ENCODE measurements at regions not wholly inside any gene's neighbourhood (a gene's known extent, or its start where the extent isn't known, plus 50 kb on each side); places are given as distances from the start of the nearest gene placed in this dataset.

DNA sequence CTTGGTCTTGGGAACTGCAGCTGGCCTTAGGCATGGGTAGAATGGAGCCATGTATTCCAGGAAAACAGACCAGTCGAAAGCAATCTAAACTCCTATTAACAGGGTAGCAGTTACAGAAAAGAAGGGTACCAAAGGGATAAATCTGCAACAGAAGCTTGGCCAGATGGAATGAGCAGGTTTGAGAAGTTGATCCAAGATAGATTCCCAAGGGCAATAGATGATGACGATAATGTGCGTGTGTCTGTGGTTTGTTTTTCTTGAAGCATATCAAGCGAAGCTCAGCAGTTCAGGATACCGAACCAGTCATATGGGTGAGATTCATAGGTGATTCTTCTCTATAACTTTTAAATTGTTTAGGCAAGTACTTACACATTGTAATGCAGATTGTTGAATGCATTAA lies 203.8 kb upstream of the SEMA6D start:
- TF ChIP-seq, protein P1, sequence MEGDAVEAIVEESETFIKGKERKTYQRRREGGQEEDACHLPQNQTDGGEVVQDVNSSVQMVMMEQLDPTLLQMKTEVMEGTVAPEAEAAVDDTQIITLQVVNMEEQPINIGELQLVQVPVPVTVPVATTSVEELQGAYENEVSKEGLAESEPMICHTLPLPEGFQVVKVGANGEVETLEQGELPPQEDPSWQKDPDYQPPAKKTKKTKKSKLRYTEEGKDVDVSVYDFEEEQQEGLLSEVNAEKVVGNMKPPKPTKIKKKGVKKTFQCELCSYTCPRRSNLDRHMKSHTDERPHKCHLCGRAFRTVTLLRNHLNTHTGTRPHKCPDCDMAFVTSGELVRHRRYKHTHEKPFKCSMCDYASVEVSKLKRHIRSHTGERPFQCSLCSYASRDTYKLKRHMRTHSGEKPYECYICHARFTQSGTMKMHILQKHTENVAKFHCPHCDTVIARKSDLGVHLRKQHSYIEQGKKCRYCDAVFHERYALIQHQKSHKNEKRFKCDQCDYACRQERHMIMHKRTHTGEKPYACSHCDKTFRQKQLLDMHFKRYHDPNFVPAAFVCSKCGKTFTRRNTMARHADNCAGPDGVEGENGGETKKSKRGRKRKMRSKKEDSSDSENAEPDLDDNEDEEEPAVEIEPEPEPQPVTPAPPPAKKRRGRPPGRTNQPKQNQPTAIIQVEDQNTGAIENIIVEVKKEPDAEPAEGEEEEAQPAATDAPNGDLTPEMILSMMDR (IDR thresholded peaks at IDR 0.05): no peak
- TF ChIP-seq POLR2A (IDR thresholded peaks at IDR 0.05): no peak

All from esophagus squamous epithelium (tissue), 4 donors.